Heart left ventricle (tissue), 13 donors: ENCODE measurements at regions not wholly inside any gene's neighbourhood (a gene's known extent, or its start where the extent isn't known, plus 50 kb on each side); places are given as distances from the start of the nearest gene placed in this dataset.

Experiments used
- CTCF ChIP-seq, 12 donors: fragments of 200-600 bp; sonication (generic) in 4 of 12; IDR thresholded peaks; one replicate each; pipeline versions ENCODE4 v1.5.0 to v1.8.0; 2018 to 2022; ENCODE audit warnings: antibody characterized with exemption in 12 of 12, mild to moderate bottlenecking in 5 of 12
- POLR2A ChIP-seq, 2 donors: fragments of 450-650 bp; IDR thresholded peaks; one replicate each; pipeline ENCODE4 v1.6.1; 2017; ENCODE audit warnings: antibody characterized with exemption in 2 of 2, mild to moderate bottlenecking in 2 of 2, moderate library complexity in 2 of 2
- donor health status: ischemic (EF 13 %, LVEDD 7.1; RV severe dilation, severe dysfunction).
- donor health status: DM: no; HTN: yes; CAD: no.
- donor health status: DM: no; HTN: no; CAD: no.
- donor health status: ischemic (EF 25% LVEDD 6.9; RV normal size, moderate dysfunction).
- donor health status: ischemic (EF 25% LVEDD 5.7; RV mildly dilated, moderate dysfunction).
- donor health status: ischemic (EF 35%, LVEDD 5.7; RV mildly dilated, moderate dysfunction).
- donor health status: nonischemic (EF 11% LVEDD 7.7; RV severe dilation, severe dysfunction).
- donor health status: DM: yes; HTN: yes; CAD: no.
- donor health status: PGD.
- donor health status: ischemic (EF 29% LVEDD 5.4; RV normal size, mild dysfunction).
- donor health status: nonischemic (EF 23%, LVEDD 6.1; RV moderate dilation, normal function).

- TF ChIP-seq CTCF (IDR thresholded peaks at IDR 0.05): no peak
- TF ChIP-seq POLR2A (IDR thresholded peaks at IDR 0.05): no peak
Observed at GRCh38 chrY:17378326-17378725, 501.7 kb downstream of the CDY2B start.
